ENCODE measurements at regions not wholly inside any gene's neighbourhood (a gene's known extent, or its start where the extent isn't known, plus 50 kb on each side); places are given as distances from the start of the nearest gene placed in this dataset.

GRCh38 chr16:35485915-35486314 lies 2026.5 kb downstream of the TP53TG3F start:
- TF ChIP-seq, protein P1, sequence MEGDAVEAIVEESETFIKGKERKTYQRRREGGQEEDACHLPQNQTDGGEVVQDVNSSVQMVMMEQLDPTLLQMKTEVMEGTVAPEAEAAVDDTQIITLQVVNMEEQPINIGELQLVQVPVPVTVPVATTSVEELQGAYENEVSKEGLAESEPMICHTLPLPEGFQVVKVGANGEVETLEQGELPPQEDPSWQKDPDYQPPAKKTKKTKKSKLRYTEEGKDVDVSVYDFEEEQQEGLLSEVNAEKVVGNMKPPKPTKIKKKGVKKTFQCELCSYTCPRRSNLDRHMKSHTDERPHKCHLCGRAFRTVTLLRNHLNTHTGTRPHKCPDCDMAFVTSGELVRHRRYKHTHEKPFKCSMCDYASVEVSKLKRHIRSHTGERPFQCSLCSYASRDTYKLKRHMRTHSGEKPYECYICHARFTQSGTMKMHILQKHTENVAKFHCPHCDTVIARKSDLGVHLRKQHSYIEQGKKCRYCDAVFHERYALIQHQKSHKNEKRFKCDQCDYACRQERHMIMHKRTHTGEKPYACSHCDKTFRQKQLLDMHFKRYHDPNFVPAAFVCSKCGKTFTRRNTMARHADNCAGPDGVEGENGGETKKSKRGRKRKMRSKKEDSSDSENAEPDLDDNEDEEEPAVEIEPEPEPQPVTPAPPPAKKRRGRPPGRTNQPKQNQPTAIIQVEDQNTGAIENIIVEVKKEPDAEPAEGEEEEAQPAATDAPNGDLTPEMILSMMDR (conservative IDR thresholded peaks at IDR 0.05), result no peak
- no peak for TF ChIP-seq ZFX (IDR thresholded peaks at IDR 0.05)

Data from C4-2B (cell line).